KMS-11 (cell line): ENCODE measurements at regions not wholly inside any gene's neighbourhood (a gene's known extent, or its start where the extent isn't known, plus 50 kb on each side); places are given as distances from the start of the nearest gene placed in this dataset.

Source experiments
- H2AFZ ChIP-seq: fragments of 200-600 bp; sonication (generic); 2 replicates; pipeline ENCODE4 v1.6.1; 2016; ENCODE audit warnings: antibody characterized with exemption, mixed run types, low read depth
- H3K27ac ChIP-seq: fragments of 200-600 bp; sonication (generic); 2 replicates; pipeline ENCODE4 v1.6.1; 2016; ENCODE audit warnings: mild to moderate bottlenecking, mixed run types
- H3K27me3 ChIP-seq: fragments of 200-600 bp; sonication (generic); 2 replicates; pipeline ENCODE4 v1.6.1; 2017; ENCODE audit warnings: mild to moderate bottlenecking, low read depth, mixed run types, moderate library complexity; ENCODE audit not compliant: insufficient read depth
- H3K36me3 ChIP-seq: fragments of 200-600 bp; sonication (generic); 2 replicates; pipeline ENCODE4 v1.6.1; 2017; ENCODE audit warnings: mild to moderate bottlenecking, mixed run types; ENCODE audit not compliant: insufficient read depth
- H3K4me1 ChIP-seq: fragments of 200-600 bp; sonication (generic); 2 replicates; pipeline ENCODE4 v1.6.1; 2016; ENCODE audit warnings: mild to moderate bottlenecking, low read depth, mixed run types; ENCODE audit not compliant: poor library complexity, severe bottlenecking
- H3K4me2 ChIP-seq: fragments of 200-600 bp; sonication (generic); 2 replicates; pipeline ENCODE4 v1.7.0; 2016; ENCODE audit warnings: mild to moderate bottlenecking, mixed run types
- H3K4me3 ChIP-seq: fragments of 200-600 bp; sonication (generic); IDR thresholded peaks from 2 replicates; pipeline ENCODE4 v1.6.1; 2017; ENCODE audit warnings: low read depth, low read length, mixed read lengths; ENCODE audit not compliant: insufficient read depth
- H3K79me2 ChIP-seq: fragments of 200-600 bp; sonication (generic); 2 replicates; pipeline ENCODE4 v1.6.1; 2016; ENCODE audit warnings: low read depth, mixed run types; ENCODE audit not compliant: insufficient read depth
- H3K9ac ChIP-seq: fragments of 200-600 bp; sonication (generic); 2 replicates; pipeline ENCODE4 v1.6.1; 2016; ENCODE audit warnings: mild to moderate bottlenecking, mixed run types
- H4K20me1 ChIP-seq: fragments of 200-600 bp; sonication (generic); 2 replicates; pipeline ENCODE4 v1.6.1; 2016; ENCODE audit warnings: mild to moderate bottlenecking, mixed run types; ENCODE audit not compliant: insufficient read depth
- CTCF ChIP-seq: fragments of 200-600 bp; sonication (generic); conservative IDR thresholded peaks from 2 replicates; pipeline ENCODE4 v1.6.1; 2017; ENCODE audit warnings: low read depth, mild to moderate bottlenecking, antibody characterized with exemption, low read length, moderate library complexity, mixed read lengths

GRCh38 chr2:186325827-186326535, 160.1 kb upstream of the ZC3H15 start:
- no peak overlapping the region for H3K27ac ChIP-seq
- no peak overlapping the region for H2AFZ ChIP-seq
- peaks cover 12% of the 10 kb centered on the region for H3K4me1 ChIP-seq
- no peaks in the 10 kb centered on the region for H3K36me3 ChIP-seq
- H3K9ac ChIP-seq = no peak overlapping the region
- TF ChIP-seq CTCF = no peak
- no peak overlapping the region for H3K4me2 ChIP-seq
- no peaks in the 10 kb centered on the region for H4K20me1 ChIP-seq
- no peak overlapping the region for H3K4me3 ChIP-seq
- H3K79me2 ChIP-seq = no peaks in the 10 kb centered on the region
- no peaks in the 10 kb centered on the region for H3K27me3 ChIP-seq

- peak overlapping the region; percentile 34; the same call in 1 of the 2 replicates for H3K4me2 ChIP-seq
These were observed 158.7 kb upstream of the ZC3H15 start for GRCh38 chr2:186327251-186327868.

GRCh38 chr2:186328838-186329237, 157.2 kb upstream of the ZC3H15 start:
- H3K27ac ChIP-seq = no peak overlapping the region
- H3K4me1 ChIP-seq = peaks cover 12% of the 10 kb centered on the region
- no peak overlapping the region for H2AFZ ChIP-seq
- H3K4me2 ChIP-seq = no peak overlapping the region
- no peak overlapping the region for H3K4me3 ChIP-seq
- no peaks in the 10 kb centered on the region for H3K79me2 ChIP-seq
- H3K36me3 ChIP-seq = no peaks in the 10 kb centered on the region
- TF ChIP-seq CTCF = no peak
- no peaks in the 10 kb centered on the region for H3K27me3 ChIP-seq
- no peak overlapping the region for H3K9ac ChIP-seq
- H4K20me1 ChIP-seq = no peaks in the 10 kb centered on the region

More at GRCh38 chr2:186327251-186327868, 158.7 kb upstream of the ZC3H15 start:
- Histone ChIP-seq H3K27me3 (no peaks in the 10 kb centered on the region), H3K9ac (no peak overlapping the region), H3K4me3 (no peak overlapping the region), H3K79me2 (no peaks in the 10 kb centered on the region), H2AFZ (no peak overlapping the region), H3K27ac (no peak overlapping the region), H4K20me1 (no peaks in the 10 kb centered on the region), H3K4me1 (peaks cover 12% of the 10 kb centered on the region), H3K36me3 (no peaks in the 10 kb centered on the region)
- no peak for TF ChIP-seq CTCF

GRCh38 chr2:186330050-186330449, 156.0 kb upstream of the ZC3H15 start:
- Histone ChIP-seq H4K20me1 (no peaks in the 10 kb centered on the region), H2AFZ (no peak overlapping the region), H3K4me1 (peaks cover 12% of the 10 kb centered on the region), H3K27me3 (no peaks in the 10 kb centered on the region), H3K36me3 (no peaks in the 10 kb centered on the region), H3K9ac (no peak overlapping the region), H3K79me2 (no peaks in the 10 kb centered on the region), H3K4me3 (no peak overlapping the region), H3K4me2 (no peak overlapping the region), H3K27ac (no peak overlapping the region)
- TF ChIP-seq CTCF = no peak
